ENCODE measurements at regions not wholly inside any gene's neighbourhood (a gene's known extent, or its start where the extent isn't known, plus 50 kb on each side); places are given as distances from the start of the nearest gene placed in this dataset.

DNA sequence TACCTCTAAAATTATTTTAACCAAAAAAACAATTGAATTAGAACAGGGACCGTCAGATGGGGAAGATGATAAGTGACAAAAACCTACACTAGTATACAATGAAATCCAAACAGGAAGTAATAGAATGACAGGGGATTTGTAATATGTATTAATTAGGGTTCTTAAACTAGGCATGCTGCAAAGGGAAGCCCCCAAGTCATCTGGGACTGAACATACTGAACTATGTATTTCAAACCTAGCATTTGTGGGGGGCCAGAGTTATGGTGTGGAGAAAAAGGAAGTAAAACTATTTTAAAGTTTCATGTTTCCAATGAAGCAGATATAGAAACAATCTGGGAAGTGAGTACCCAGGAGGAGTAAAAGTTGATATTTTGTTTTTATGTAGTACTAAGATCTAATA lies 133.2 kb upstream of the HS3ST3A1 start:
- no peak for TF ChIP-seq EZH2 (IDR thresholded peaks at IDR 0.05; ENCODE audit: borderline replicate concordance, insufficient read depth, low read depth, low read length, poor library complexity, severe bottlenecking)
- TF ChIP-seq, protein P1, sequence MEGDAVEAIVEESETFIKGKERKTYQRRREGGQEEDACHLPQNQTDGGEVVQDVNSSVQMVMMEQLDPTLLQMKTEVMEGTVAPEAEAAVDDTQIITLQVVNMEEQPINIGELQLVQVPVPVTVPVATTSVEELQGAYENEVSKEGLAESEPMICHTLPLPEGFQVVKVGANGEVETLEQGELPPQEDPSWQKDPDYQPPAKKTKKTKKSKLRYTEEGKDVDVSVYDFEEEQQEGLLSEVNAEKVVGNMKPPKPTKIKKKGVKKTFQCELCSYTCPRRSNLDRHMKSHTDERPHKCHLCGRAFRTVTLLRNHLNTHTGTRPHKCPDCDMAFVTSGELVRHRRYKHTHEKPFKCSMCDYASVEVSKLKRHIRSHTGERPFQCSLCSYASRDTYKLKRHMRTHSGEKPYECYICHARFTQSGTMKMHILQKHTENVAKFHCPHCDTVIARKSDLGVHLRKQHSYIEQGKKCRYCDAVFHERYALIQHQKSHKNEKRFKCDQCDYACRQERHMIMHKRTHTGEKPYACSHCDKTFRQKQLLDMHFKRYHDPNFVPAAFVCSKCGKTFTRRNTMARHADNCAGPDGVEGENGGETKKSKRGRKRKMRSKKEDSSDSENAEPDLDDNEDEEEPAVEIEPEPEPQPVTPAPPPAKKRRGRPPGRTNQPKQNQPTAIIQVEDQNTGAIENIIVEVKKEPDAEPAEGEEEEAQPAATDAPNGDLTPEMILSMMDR (IDR thresholded peaks at IDR 0.05), result no peak

Data from B cell (primary cell).